ENCODE measurements at regions not wholly inside any gene's neighbourhood (a gene's known extent, or its start where the extent isn't known, plus 50 kb on each side); places are given as distances from the start of the nearest gene placed in this dataset.

DNA sequence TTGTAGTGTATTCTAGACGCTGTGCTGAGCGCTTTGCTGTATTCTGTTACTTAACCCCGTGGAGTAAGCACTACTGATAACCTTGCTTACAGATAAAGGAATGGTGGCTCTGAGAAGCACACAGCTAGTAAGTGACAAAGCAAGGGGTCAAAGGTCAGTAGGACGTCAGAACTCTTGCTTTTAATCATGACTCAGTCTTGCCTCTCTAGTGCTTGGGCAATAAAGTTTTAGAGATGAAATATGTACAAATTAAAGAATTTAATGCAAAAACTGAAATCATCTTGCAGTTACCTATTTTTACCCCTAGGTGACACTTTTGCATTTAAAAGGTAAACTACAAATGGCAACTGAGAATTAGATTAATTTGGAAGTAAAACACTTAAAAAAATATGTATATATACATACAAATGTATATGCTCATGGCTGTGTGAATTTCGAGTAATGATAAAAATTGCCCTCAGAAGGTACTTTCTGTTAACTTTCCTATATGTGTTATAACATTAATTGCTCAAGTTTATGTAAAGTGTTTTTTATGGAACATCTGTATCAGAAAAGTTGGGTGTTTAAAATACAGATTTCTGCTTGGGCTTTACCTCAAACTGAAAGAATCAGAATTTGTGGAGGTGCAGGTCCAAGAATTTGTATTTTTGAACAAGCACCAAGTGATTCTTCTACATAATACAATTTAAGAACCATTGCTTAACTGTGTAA lies 175.1 kb upstream of the DAB2 start:
- no peak overlapping the region for H3K27ac ChIP-seq
- TF ChIP-seq, protein P1, sequence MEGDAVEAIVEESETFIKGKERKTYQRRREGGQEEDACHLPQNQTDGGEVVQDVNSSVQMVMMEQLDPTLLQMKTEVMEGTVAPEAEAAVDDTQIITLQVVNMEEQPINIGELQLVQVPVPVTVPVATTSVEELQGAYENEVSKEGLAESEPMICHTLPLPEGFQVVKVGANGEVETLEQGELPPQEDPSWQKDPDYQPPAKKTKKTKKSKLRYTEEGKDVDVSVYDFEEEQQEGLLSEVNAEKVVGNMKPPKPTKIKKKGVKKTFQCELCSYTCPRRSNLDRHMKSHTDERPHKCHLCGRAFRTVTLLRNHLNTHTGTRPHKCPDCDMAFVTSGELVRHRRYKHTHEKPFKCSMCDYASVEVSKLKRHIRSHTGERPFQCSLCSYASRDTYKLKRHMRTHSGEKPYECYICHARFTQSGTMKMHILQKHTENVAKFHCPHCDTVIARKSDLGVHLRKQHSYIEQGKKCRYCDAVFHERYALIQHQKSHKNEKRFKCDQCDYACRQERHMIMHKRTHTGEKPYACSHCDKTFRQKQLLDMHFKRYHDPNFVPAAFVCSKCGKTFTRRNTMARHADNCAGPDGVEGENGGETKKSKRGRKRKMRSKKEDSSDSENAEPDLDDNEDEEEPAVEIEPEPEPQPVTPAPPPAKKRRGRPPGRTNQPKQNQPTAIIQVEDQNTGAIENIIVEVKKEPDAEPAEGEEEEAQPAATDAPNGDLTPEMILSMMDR (conservative IDR thresholded peaks at IDR 0.05) = peak; percentile 80
- no peak for TF ChIP-seq ZFX (IDR thresholded peaks at IDR 0.05)

DNA sequence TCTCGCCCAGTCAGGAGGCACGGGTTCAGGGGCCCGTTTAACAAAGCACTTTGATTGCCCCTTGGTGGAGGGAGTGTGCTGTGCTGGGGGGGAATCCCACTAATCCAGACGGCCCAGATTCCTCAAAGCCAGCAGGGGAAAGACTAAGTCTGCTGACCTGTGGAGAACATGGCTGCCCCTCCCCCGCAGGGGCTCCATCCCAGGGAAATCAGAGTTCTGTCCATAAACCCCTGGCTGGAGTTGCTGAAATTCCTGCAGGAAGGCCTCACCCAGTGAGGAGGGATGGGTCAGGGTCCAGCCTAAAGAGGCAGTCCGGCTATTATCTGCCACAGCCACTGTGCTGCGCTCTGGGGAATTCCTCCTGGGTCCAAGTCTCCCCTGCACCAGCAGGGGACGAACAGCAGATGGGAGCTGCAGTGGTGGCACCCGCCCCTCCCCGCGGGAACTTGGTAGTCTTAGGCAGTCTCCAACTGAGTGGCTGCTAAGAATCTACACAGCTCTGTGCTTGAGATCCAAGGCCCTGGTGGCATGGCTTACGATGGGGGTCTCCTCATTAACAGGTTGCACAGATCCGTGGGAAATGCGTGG lies 174.0 kb upstream of the DAB2 start:
- no peak overlapping the region for H3K27ac ChIP-seq
- no peak for TF ChIP-seq ZFX (IDR thresholded peaks at IDR 0.05)
- TF ChIP-seq, protein P1 (conservative IDR thresholded peaks at IDR 0.05) = no peak

DNA sequence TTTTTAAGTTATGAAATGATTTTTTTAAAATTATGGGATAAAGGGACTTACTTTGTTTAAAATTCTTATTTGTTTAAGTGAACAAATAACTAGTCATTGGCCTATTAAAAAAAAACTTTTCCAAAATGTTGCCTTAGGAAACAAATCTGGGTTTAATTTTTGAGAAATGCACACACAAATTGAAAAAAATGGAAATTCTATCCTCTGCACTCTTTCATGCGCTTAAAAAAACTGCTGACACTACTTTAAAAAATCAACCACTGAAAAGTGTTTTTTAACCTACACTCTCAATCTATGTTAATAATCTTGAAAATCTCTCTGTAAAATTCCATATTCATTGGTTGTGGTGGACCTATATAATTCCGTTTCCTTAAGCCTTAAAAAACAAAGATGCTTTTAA lies 163.4 kb upstream of the DAB2 start:
- no peak overlapping the region for H3K27ac ChIP-seq
- TF ChIP-seq ZFX (IDR thresholded peaks at IDR 0.05) = no peak
- TF ChIP-seq, protein P1 (conservative IDR thresholded peaks at IDR 0.05) = no peak

DNA sequence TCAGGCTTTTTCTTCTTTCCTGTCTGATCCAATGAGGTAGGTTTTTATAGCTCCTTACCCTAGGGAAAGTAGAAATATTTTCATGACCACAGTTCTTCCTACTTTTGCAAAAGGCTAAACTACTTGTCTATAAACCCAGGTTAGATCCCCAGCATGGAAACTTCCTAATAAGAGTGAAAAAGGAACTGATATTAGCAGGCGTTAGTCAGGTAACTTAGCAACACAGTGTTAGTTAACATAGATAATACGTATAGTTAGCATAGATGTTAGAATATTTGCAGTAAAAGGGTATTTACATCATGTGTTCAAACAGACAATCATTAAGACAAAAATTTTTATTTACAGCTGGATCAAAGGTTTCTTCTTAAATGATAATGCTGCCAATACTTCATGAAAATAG lies 162.9 kb upstream of the DAB2 start:
- H3K27ac ChIP-seq = no peak overlapping the region
- no peak for TF ChIP-seq ZFX (IDR thresholded peaks at IDR 0.05)
- TF ChIP-seq, protein P1 (conservative IDR thresholded peaks at IDR 0.05) = no peak

DNA sequence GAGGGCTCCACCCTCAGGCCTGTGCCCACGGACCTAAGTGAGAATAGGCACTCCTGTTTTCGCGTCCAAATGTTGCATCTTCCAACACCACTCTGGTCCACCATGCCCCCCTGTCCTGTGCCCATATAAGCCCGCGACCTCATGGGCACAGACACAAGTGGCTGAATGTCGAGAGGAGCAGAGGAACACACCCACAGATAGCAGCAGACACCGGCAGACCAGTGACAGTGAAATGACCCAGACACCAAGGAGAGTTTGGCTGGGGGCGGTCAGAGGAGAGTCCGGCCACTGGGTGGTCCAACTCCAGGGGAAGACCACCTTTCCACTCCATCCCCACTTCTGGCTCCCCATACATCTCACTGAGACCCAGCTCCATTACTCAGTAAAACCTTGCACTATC lies 161.4 kb upstream of the DAB2 start:
- no peak overlapping the region for H3K27ac ChIP-seq
- TF ChIP-seq, protein P1 (conservative IDR thresholded peaks at IDR 0.05) = no peak
- no peak for TF ChIP-seq ZFX (IDR thresholded peaks at IDR 0.05)

GRCh38 chr5:39584927-39585326 lies 160.1 kb upstream of the DAB2 start:
- TF ChIP-seq ZFX (IDR thresholded peaks at IDR 0.05) = no peak
- TF ChIP-seq, protein P1 (conservative IDR thresholded peaks at IDR 0.05) = no peak
- H3K27ac ChIP-seq = no peak overlapping the region

DNA sequence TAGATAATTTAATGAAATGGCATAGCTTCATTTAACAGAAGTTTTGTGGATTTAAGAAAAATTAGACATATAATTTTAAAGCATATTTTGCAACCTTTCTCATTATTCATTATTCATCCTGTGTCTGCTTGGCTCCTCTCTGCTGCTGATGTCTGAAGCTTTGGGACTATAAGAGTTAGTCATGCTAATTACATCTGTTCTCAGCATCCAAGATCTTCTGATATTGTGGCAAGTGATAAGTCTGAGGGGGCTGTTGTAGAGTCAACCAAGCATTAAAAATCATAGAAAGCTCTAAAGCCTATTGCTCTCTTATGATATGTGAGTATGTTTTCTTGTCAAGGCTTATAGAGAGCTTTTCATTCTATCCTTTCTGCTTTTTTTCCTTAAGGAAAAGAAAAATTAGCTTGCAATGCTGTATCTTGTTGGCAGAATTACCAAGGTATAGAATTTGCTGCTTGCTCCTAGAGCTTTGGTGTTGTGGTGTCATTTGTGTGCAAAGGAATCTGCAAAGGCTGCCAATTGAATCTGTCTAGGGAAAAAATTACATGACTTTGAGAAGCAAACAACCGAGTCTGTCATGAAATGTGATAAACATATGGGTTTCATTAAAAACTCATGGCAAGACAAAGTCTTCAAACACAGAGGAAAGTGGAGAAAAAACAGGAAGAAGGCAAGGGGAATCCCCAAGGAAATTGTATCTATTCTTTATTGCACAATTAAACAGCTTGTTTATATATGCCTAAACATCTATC lies 156.1 kb upstream of the DAB2 start:
- no peak overlapping the region for H3K27ac ChIP-seq
- TF ChIP-seq, protein P1 (conservative IDR thresholded peaks at IDR 0.05) = no peak
- no peak for TF ChIP-seq ZFX (IDR thresholded peaks at IDR 0.05)
